Peyer's patch (tissue), 4 donors: ENCODE measurements at regions not wholly inside any gene's neighbourhood (a gene's known extent, or its start where the extent isn't known, plus 50 kb on each side); places are given as distances from the start of the nearest gene placed in this dataset.

Source experiments
- CTCF ChIP-seq, 6 experiments: fragments of 450-650 bp in 4 of 6; fragments of 200-600 bp in 2 of 6; sonication (generic) in 1 of 6; IDR thresholded peaks; one replicate each; pipeline ENCODE4 v1.5.1; 2017 to 2019; ENCODE audit warnings: antibody characterized with exemption in 6 of 6, mild to moderate bottlenecking in 3 of 6, moderate library complexity in 1 of 6
- POLR2A ChIP-seq, 2 donors: fragments of 450-650 bp; IDR thresholded peaks; one replicate each; pipeline ENCODE4 v1.5.1; 2017; ENCODE audit warnings: antibody characterized with exemption in 2 of 2, mild to moderate bottlenecking in 2 of 2, moderate library complexity in 2 of 2

- TF ChIP-seq CTCF (IDR thresholded peaks at IDR 0.05) (no peak), POLR2A (IDR thresholded peaks at IDR 0.05) (no peak)
These were observed 818.4 kb upstream of the ATXN7L3B start for GRCh38 chr12:73719223-73719622.
